ENCODE measurements at regions not wholly inside any gene's neighbourhood (a gene's known extent, or its start where the extent isn't known, plus 50 kb on each side); places are given as distances from the start of the nearest gene placed in this dataset.

GRCh38 chr18:72181241-72181764, 362.8 kb downstream of the CBLN2 start:
- Histone ChIP-seq H3K4me3 (ENCODE audit: low read depth in 1 of 2, low read length in 2 of 2) (no peak overlapping the region), H3K9me3 (ENCODE audit: control insufficient read depth in 1 of 2, low read length in 2 of 2) (no peaks in the 10 kb centered on the region), H3K4me1 (ENCODE audit: control insufficient read depth in 1 of 2, insufficient read depth in 2 of 2, low read length in 2 of 2) (no peaks in the 10 kb centered on the region)

GRCh38 chr18:72180689-72181088, 363.5 kb downstream of the CBLN2 start:
- H3K4me3 ChIP-seq (ENCODE audit: low read depth in 1 of 2, low read length in 2 of 2), result no peak overlapping the region
- no peaks in the 10 kb centered on the region for H3K9me3 ChIP-seq (ENCODE audit: control insufficient read depth in 1 of 2, low read length in 2 of 2)
- no peaks in the 10 kb centered on the region for H3K36me3 ChIP-seq (ENCODE audit: control insufficient read depth in 1 of 2, insufficient read depth in 2 of 2, low read length in 2 of 2)
- no peak overlapping the region for H3K27ac ChIP-seq (ENCODE audit: low read length)
- H3K27me3 ChIP-seq (ENCODE audit: low read depth, low read length), result no peaks in the 10 kb centered on the region
- H3K4me1 ChIP-seq (ENCODE audit: control insufficient read depth in 1 of 2, insufficient read depth in 2 of 2, low read length in 2 of 2), result no peaks in the 10 kb centered on the region

More at GRCh38 chr18:72181241-72181764, 362.8 kb downstream of the CBLN2 start:
- no peaks in the 10 kb centered on the region for H3K27me3 ChIP-seq (ENCODE audit: low read depth, low read length)
- H3K27ac ChIP-seq (ENCODE audit: low read length), result no peak overlapping the region
- H3K36me3 ChIP-seq (ENCODE audit: control insufficient read depth in 1 of 2, insufficient read depth in 2 of 2, low read length in 2 of 2), result no peaks in the 10 kb centered on the region

- no peak overlapping the region for H3K4me3 ChIP-seq (ENCODE audit: low read depth in 1 of 2, low read length in 2 of 2)
- H3K27me3 ChIP-seq (ENCODE audit: low read depth, low read length), result no peaks in the 10 kb centered on the region
- no peaks in the 10 kb centered on the region for H3K36me3 ChIP-seq (ENCODE audit: control insufficient read depth in 1 of 2, insufficient read depth in 2 of 2, low read length in 2 of 2)
- no peaks in the 10 kb centered on the region for H3K9me3 ChIP-seq (ENCODE audit: control insufficient read depth in 1 of 2, low read length in 2 of 2)
- no peaks in the 10 kb centered on the region for H3K4me1 ChIP-seq (ENCODE audit: control insufficient read depth in 1 of 2, insufficient read depth in 2 of 2, low read length in 2 of 2)
- H3K27ac ChIP-seq (ENCODE audit: low read length), result no peak overlapping the region
Observed at GRCh38 chr18:72174972-72175649, 369.0 kb downstream of the CBLN2 start.

- Histone ChIP-seq H3K27me3 (ENCODE audit: low read depth, low read length) (no peaks in the 10 kb centered on the region), H3K4me1 (ENCODE audit: control insufficient read depth in 1 of 2, insufficient read depth in 2 of 2, low read length in 2 of 2) (no peaks in the 10 kb centered on the region), H3K27ac (ENCODE audit: low read length) (no peak overlapping the region), H3K9me3 (ENCODE audit: control insufficient read depth in 1 of 2, low read length in 2 of 2) (peaks cover 0 to under 1% of the 10 kb centered on the region in 2 donors), H3K36me3 (ENCODE audit: control insufficient read depth in 1 of 2, insufficient read depth in 2 of 2, low read length in 2 of 2) (no peaks in the 10 kb centered on the region), H3K4me3 (ENCODE audit: low read depth in 1 of 2, low read length in 2 of 2) (no peak overlapping the region)
Observed at GRCh38 chr18:72171596-72171995, 372.5 kb downstream of the CBLN2 start.

- H3K4me3 ChIP-seq (ENCODE audit: low read depth in 1 of 2, low read length in 2 of 2), result no peak overlapping the region
- no peaks in the 10 kb centered on the region for H3K4me1 ChIP-seq (ENCODE audit: control insufficient read depth in 1 of 2, insufficient read depth in 2 of 2, low read length in 2 of 2)
- no peaks in the 10 kb centered on the region for H3K36me3 ChIP-seq (ENCODE audit: control insufficient read depth in 1 of 2, insufficient read depth in 2 of 2, low read length in 2 of 2)
- no peaks in the 10 kb centered on the region for H3K27me3 ChIP-seq (ENCODE audit: low read depth, low read length)
- no peak overlapping the region for H3K27ac ChIP-seq (ENCODE audit: low read length)
- H3K9me3 ChIP-seq (ENCODE audit: control insufficient read depth in 1 of 2, low read length in 2 of 2), result peaks cover 0 to 5% of the 10 kb centered on the region in 2 donors
Observed at GRCh38 chr18:72161691-72162090, 382.5 kb downstream of the CBLN2 start.

GRCh38 chr18:72160510-72161445, 383.4 kb downstream of the CBLN2 start:
- Histone ChIP-seq H3K4me1 (ENCODE audit: control insufficient read depth in 1 of 2, insufficient read depth in 2 of 2, low read length in 2 of 2) (no peaks in the 10 kb centered on the region), H3K4me3 (ENCODE audit: low read depth in 1 of 2, low read length in 2 of 2) (no peak overlapping the region), H3K27me3 (ENCODE audit: low read depth, low read length) (no peaks in the 10 kb centered on the region), H3K27ac (ENCODE audit: low read length) (no peak overlapping the region), H3K9me3 (ENCODE audit: control insufficient read depth in 1 of 2, low read length in 2 of 2) (no peaks in the 10 kb centered on the region), H3K36me3 (ENCODE audit: control insufficient read depth in 1 of 2, insufficient read depth in 2 of 2, low read length in 2 of 2) (no peaks in the 10 kb centered on the region)

- Histone ChIP-seq H3K36me3 (ENCODE audit: control insufficient read depth in 1 of 2, insufficient read depth in 2 of 2, low read length in 2 of 2) (no peaks in the 10 kb centered on the region), H3K4me3 (ENCODE audit: low read depth in 1 of 2, low read length in 2 of 2) (no peak overlapping the region), H3K4me1 (ENCODE audit: control insufficient read depth in 1 of 2, insufficient read depth in 2 of 2, low read length in 2 of 2) (no peaks in the 10 kb centered on the region), H3K27ac (ENCODE audit: low read length) (no peak overlapping the region), H3K27me3 (ENCODE audit: low read depth, low read length) (no peaks in the 10 kb centered on the region), H3K9me3 (ENCODE audit: control insufficient read depth in 1 of 2, low read length in 2 of 2) (no peaks in the 10 kb centered on the region)
Observed at GRCh38 chr18:72155327-72155726, 388.8 kb downstream of the CBLN2 start.

GRCh38 chr18:72154926-72155325, 389.2 kb downstream of the CBLN2 start:
- H3K4me1 ChIP-seq (ENCODE audit: control insufficient read depth in 1 of 2, insufficient read depth in 2 of 2, low read length in 2 of 2), result no peaks in the 10 kb centered on the region
- H3K4me3 ChIP-seq (ENCODE audit: low read depth in 1 of 2, low read length in 2 of 2), result no peak overlapping the region
- no peaks in the 10 kb centered on the region for H3K36me3 ChIP-seq (ENCODE audit: control insufficient read depth in 1 of 2, insufficient read depth in 2 of 2, low read length in 2 of 2)

GRCh38 chr18:72152935-72153334, 391.2 kb downstream of the CBLN2 start:
- Histone ChIP-seq H3K9me3 (ENCODE audit: control insufficient read depth in 1 of 2, low read length in 2 of 2) (no peaks in the 10 kb centered on the region), H3K4me3 (ENCODE audit: low read depth in 1 of 2, low read length in 2 of 2) (no peak overlapping the region), H3K27ac (ENCODE audit: low read length) (no peak overlapping the region), H3K36me3 (ENCODE audit: control insufficient read depth in 1 of 2, insufficient read depth in 2 of 2, low read length in 2 of 2) (no peaks in the 10 kb centered on the region), H3K4me1 (ENCODE audit: control insufficient read depth in 1 of 2, insufficient read depth in 2 of 2, low read length in 2 of 2) (no peaks in the 10 kb centered on the region), H3K27me3 (ENCODE audit: low read depth, low read length) (no peaks in the 10 kb centered on the region)

More at GRCh38 chr18:72154926-72155325, 389.2 kb downstream of the CBLN2 start:
- Histone ChIP-seq H3K27ac (ENCODE audit: low read length) (no peak overlapping the region), H3K27me3 (ENCODE audit: low read depth, low read length) (no peaks in the 10 kb centered on the region), H3K9me3 (ENCODE audit: control insufficient read depth in 1 of 2, low read length in 2 of 2) (no peaks in the 10 kb centered on the region)

- Histone ChIP-seq H3K4me1 (ENCODE audit: control insufficient read depth in 1 of 2, insufficient read depth in 2 of 2, low read length in 2 of 2) (no peaks in the 10 kb centered on the region), H3K27me3 (ENCODE audit: low read depth, low read length) (no peaks in the 10 kb centered on the region), H3K4me3 (ENCODE audit: low read depth in 1 of 2, low read length in 2 of 2) (no peak overlapping the region), H3K27ac (ENCODE audit: low read length) (no peak overlapping the region), H3K9me3 (ENCODE audit: control insufficient read depth in 1 of 2, low read length in 2 of 2) (no peaks in the 10 kb centered on the region), H3K36me3 (ENCODE audit: control insufficient read depth in 1 of 2, insufficient read depth in 2 of 2, low read length in 2 of 2) (no peaks in the 10 kb centered on the region)
Observed at GRCh38 chr18:72147830-72148229, 396.3 kb downstream of the CBLN2 start.

GRCh38 chr18:72140007-72140406, 404.1 kb downstream of the CBLN2 start:
- Histone ChIP-seq H3K36me3 (ENCODE audit: control insufficient read depth in 1 of 2, insufficient read depth in 2 of 2, low read length in 2 of 2) (no peaks in the 10 kb centered on the region), H3K27ac (ENCODE audit: low read length) (no peak overlapping the region), H3K4me3 (ENCODE audit: low read depth in 1 of 2, low read length in 2 of 2) (no peak overlapping the region), H3K27me3 (ENCODE audit: low read depth, low read length) (no peaks in the 10 kb centered on the region), H3K9me3 (ENCODE audit: control insufficient read depth in 1 of 2, low read length in 2 of 2) (no peaks in the 10 kb centered on the region), H3K4me1 (ENCODE audit: control insufficient read depth in 1 of 2, insufficient read depth in 2 of 2, low read length in 2 of 2) (no peaks in the 10 kb centered on the region)
